Naive B cell (primary cell): ENCODE measurements at regions not wholly inside any gene's neighbourhood (a gene's known extent, or its start where the extent isn't known, plus 50 kb on each side); places are given as distances from the start of the nearest gene placed in this dataset.
A peak's percentile ranks its signal among the peaks of the same experiment; 100 is the strongest.

Source experiments
- ATAC-seq, 2 donors: fragments of 150-1000 bp; cut with Tn5 transposase; 2 replicates each; pipeline ENCODE4 v1.10.0; 2021; ENCODE audit warnings: low read depth in 2 of 2, mild to moderate bottlenecking in 2 of 2, moderate library complexity in 2 of 2
- DNase-seq: peaks from one replicate; pipeline ENCODE4 v3.0.0; 2022
- H3K27ac Mint-ChIP-seq, 6 donors: one replicate each; pipeline ENCODE4 v1.8.0; 2020 to 2022; ENCODE audit warnings: mild to moderate bottlenecking in 6 of 6, mixed read lengths in 6 of 6, moderate library complexity in 5 of 6, inconsistent platforms in 2 of 6
- H3K27me3 Mint-ChIP-seq, 3 donors: one replicate each; pipeline ENCODE4 v1.8.0; 2021 to 2022; ENCODE audit warnings: mixed read lengths in 3 of 3, mild to moderate bottlenecking in 1 of 3
- H3K36me3 Mint-ChIP-seq, 2 donors: one replicate each; pipeline ENCODE4 v1.8.0; 2020 to 2022; ENCODE audit warnings: mixed read lengths in 2 of 2, inconsistent platforms in 1 of 2, mild to moderate bottlenecking in 1 of 2
- H3K4me1 Mint-ChIP-seq, 3 donors: one replicate each; pipeline ENCODE4 v1.8.0; 2020 to 2022; ENCODE audit warnings: mixed read lengths in 3 of 3, inconsistent platforms in 1 of 3, mild to moderate bottlenecking in 1 of 3, moderate library complexity in 1 of 3
- H3K4me3 Mint-ChIP-seq, 8 donors: one replicate each; pipeline ENCODE4 v1.8.0; 2020 to 2022; ENCODE audit warnings: mild to moderate bottlenecking in 8 of 8, mixed read lengths in 8 of 8, moderate library complexity in 8 of 8, inconsistent platforms in 2 of 8
- H3K9me3 Mint-ChIP-seq, 7 donors: one replicate each; pipeline ENCODE4 v1.8.0; 2020 to 2022; ENCODE audit warnings: mixed read lengths in 7 of 7, mild to moderate bottlenecking in 5 of 7, inconsistent platforms in 2 of 7, moderate library complexity in 1 of 7

GRCh38 chr2:42924418-42924886 lies 132.1 kb upstream of the HAAO start:
- Mint-ChIP-seq H3K36me3 (no peaks in the 10 kb centered on the region), H3K27me3 (peaks cover 0 to 14% (median 6%) of the 10 kb centered on the region in 3 donors), H3K4me3 (no peak overlapping the region), H3K4me1 (no peaks in the 10 kb centered on the region), H3K9me3 (no peaks in the 10 kb centered on the region), H3K27ac (no peak overlapping the region)
- no peak for ATAC-seq
- no peak for DNase-seq

- Mint-ChIP-seq H3K27me3 (peaks cover 0 to 14% (median 6%) of the 10 kb centered on the region in 3 donors), H3K9me3 (no peaks in the 10 kb centered on the region), H3K4me1 (no peaks in the 10 kb centered on the region), H3K36me3 (no peaks in the 10 kb centered on the region), H3K27ac (peak overlapping the region in 1 of 6 donors; percentile 43), H3K4me3 (no peak overlapping the region)
- ATAC-seq, result no peak
- no peak for DNase-seq
Measured at GRCh38 chr2:42923580-42924417, 131.4 kb upstream of the HAAO start.

GRCh38 chr2:42922790-42923579 lies 130.6 kb upstream of the HAAO start:
- DNase-seq, result no peak
- Mint-ChIP-seq H3K9me3 (no peaks in the 10 kb centered on the region), H3K4me1 (no peaks in the 10 kb centered on the region), H3K27me3 (peaks cover 0 to 14% (median 6%) of the 10 kb centered on the region in 3 donors), H3K27ac (peak overlapping the region in 1 of 6 donors; percentile 23), H3K36me3 (no peaks in the 10 kb centered on the region), H3K4me3 (no peak overlapping the region)
- no peak for ATAC-seq

- H3K27ac Mint-ChIP-seq, result no peak overlapping the region
- H3K4me1 Mint-ChIP-seq, result no peaks in the 10 kb centered on the region
- H3K9me3 Mint-ChIP-seq, result no peaks in the 10 kb centered on the region
- H3K4me3 Mint-ChIP-seq, result peak overlapping the region in 1 of 8 donors; percentile 52
- ATAC-seq (no peak), DNase-seq (no peak)
- peaks cover 2 to 12% (median 6%) of the 10 kb centered on the region in 3 donors for H3K27me3 Mint-ChIP-seq
- no peaks in the 10 kb centered on the region for H3K36me3 Mint-ChIP-seq
Measured at GRCh38 chr2:42922293-42922692, 129.9 kb upstream of the HAAO start.

- Mint-ChIP-seq H3K9me3 (no peaks in the 10 kb centered on the region), H3K27ac (no peak overlapping the region), H3K27me3 (peaks cover 5 to 11% (median 6%) of the 10 kb centered on the region in 3 donors), H3K4me3 (no peak overlapping the region), H3K36me3 (no peaks in the 10 kb centered on the region), H3K4me1 (no peaks in the 10 kb centered on the region)
- no peak for ATAC-seq
- no peak for DNase-seq
Measured at GRCh38 chr2:42921721-42922120, 129.3 kb upstream of the HAAO start.

- no peaks in the 10 kb centered on the region for H3K9me3 Mint-ChIP-seq
Measured at GRCh38 chr2:42921147-42921520, 128.8 kb upstream of the HAAO start.

GRCh38 chr2:42920446-42921146 lies 128.2 kb upstream of the HAAO start:
- Mint-ChIP-seq H3K36me3 (no peaks in the 10 kb centered on the region), H3K9me3 (no peaks in the 10 kb centered on the region), H3K27ac (no peak overlapping the region), H3K4me1 (no peaks in the 10 kb centered on the region), H3K4me3 (peak overlapping the region in 1 of 8 donors; percentile 74), H3K27me3 (peaks cover 5 to 11% (median 6%) of the 10 kb centered on the region in 3 donors)
- DNase-seq (no peak), ATAC-seq (no peak)

More at GRCh38 chr2:42921147-42921520, 128.8 kb upstream of the HAAO start:
- DNase-seq (no peak), ATAC-seq (no peak)
- Mint-ChIP-seq H3K27ac (no peak overlapping the region), H3K4me1 (no peaks in the 10 kb centered on the region), H3K27me3 (peaks cover 5 to 11% (median 6%) of the 10 kb centered on the region in 3 donors), H3K4me3 (no peak overlapping the region), H3K36me3 (no peaks in the 10 kb centered on the region)

- no peaks in the 10 kb centered on the region for H3K9me3 Mint-ChIP-seq
- no peaks in the 10 kb centered on the region for H3K4me1 Mint-ChIP-seq
Measured at GRCh38 chr2:42918671-42919318, 126.4 kb upstream of the HAAO start.

GRCh38 chr2:42918041-42918440 lies 125.7 kb upstream of the HAAO start:
- peak overlapping the region in 1 of 8 donors; percentile 37 for H3K4me3 Mint-ChIP-seq
- peaks cover 3 to 6% (median 4%) of the 10 kb centered on the region in 3 donors for H3K4me1 Mint-ChIP-seq
- no peaks in the 10 kb centered on the region for H3K36me3 Mint-ChIP-seq
- H3K27me3 Mint-ChIP-seq, result peaks cover 0 to 5% (median 3%) of the 10 kb centered on the region in 3 donors
- ATAC-seq (no peak), DNase-seq (no peak)
- no peaks in the 10 kb centered on the region for H3K9me3 Mint-ChIP-seq
- H3K27ac Mint-ChIP-seq, result no peak overlapping the region

More at GRCh38 chr2:42918671-42919318, 126.4 kb upstream of the HAAO start:
- Mint-ChIP-seq H3K27ac (no peak overlapping the region), H3K36me3 (no peaks in the 10 kb centered on the region), H3K4me3 (no peak overlapping the region), H3K27me3 (peaks cover 0 to 5% (median 3%) of the 10 kb centered on the region in 3 donors)
- DNase-seq, result no peak
- no peak for ATAC-seq

- Mint-ChIP-seq H3K27me3 (peaks cover 0 to 5% (median 3%) of the 10 kb centered on the region in 3 donors), H3K36me3 (no peaks in the 10 kb centered on the region), H3K27ac (no peak overlapping the region), H3K4me1 (peaks cover 4 to 6% (median 5%) of the 10 kb centered on the region in 3 donors), H3K9me3 (no peaks in the 10 kb centered on the region), H3K4me3 (no peak overlapping the region)
- DNase-seq (no peak), ATAC-seq (no peak)
Measured at GRCh38 chr2:42917425-42917927, 125.1 kb upstream of the HAAO start.

- H3K9me3 Mint-ChIP-seq, result no peaks in the 10 kb centered on the region
- no peak for DNase-seq
- H3K36me3 Mint-ChIP-seq, result no peaks in the 10 kb centered on the region
- H3K4me1 Mint-ChIP-seq, result peaks cover 4 to 6% (median 5%) of the 10 kb centered on the region in 3 donors
- no peak for ATAC-seq
- H3K27ac Mint-ChIP-seq, result no peak overlapping the region
- no peak overlapping the region for H3K4me3 Mint-ChIP-seq
- H3K27me3 Mint-ChIP-seq, result peaks cover 0 to 5% (median under 1%) of the 10 kb centered on the region in 3 donors
Measured at GRCh38 chr2:42916324-42916723, 123.9 kb upstream of the HAAO start.

- Mint-ChIP-seq H3K27ac (no peak overlapping the region), H3K27me3 (peaks cover 0 to 5% (median 3%) of the 10 kb centered on the region in 3 donors), H3K4me1 (peaks cover 4 to 6% (median 5%) of the 10 kb centered on the region in 3 donors), H3K36me3 (peaks cover 0 to 5% of the 10 kb centered on the region in 2 donors), H3K4me3 (no peak overlapping the region), H3K9me3 (no peaks in the 10 kb centered on the region)
- DNase-seq (no peak), ATAC-seq (no peak)
Measured at GRCh38 chr2:42914860-42915259, 122.5 kb upstream of the HAAO start.
